ENCODE measurements at regions not wholly inside any gene's neighbourhood (a gene's known extent, or its start where the extent isn't known, plus 50 kb on each side); places are given as distances from the start of the nearest gene placed in this dataset.

DNA sequence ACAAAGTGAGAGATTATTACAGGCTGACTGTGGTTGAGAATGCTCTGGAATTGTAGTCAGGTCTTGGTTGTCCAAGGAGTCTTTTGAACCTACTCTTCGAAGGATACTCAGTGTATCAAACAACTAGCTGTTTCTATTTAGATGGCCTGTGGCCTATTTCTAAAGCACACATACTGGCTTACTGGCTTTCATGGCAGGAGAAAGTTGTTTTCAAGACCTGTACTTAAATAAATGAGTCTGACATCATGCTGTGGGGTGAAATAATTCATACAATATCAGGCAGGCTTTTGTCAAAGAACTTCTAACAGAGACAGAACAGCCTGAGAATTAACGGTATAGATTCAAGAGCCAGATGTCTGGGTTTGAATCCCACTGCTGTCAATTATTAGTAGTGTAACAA lies 316.7 kb upstream of the SEMA6D start:
- DNase-seq, result no peak
- peaks cover 0 to 10% (median 4%) of the 10 kb centered on the region in 6 donors for H3K9me3 Mint-ChIP-seq
- H3K4me3 Mint-ChIP-seq, result no peak overlapping the region

DNA sequence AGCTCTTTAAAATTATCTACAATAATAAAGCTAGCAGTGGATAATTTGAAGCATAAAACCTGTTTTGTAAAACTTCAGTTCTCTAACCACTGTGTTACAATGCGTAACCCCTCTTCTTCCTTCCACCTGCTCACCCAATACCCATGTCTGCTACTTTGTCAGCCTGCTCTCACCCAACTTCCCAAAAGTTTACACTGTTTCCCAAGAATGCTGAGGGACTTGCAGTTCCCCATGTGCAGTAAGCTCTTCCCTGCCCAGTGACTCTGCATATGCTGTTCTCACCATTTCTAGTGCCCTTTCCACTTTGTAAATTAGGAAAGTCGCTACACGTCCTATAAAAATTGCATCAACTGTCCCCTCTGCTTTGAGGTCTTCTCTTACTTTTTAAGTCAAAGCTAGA lies 315.9 kb upstream of the SEMA6D start:
- Mint-ChIP-seq H3K27me3 (ENCODE audit: low read depth in 3 of 3) (peaks cover under 1 to 8% (median 2%) of the 10 kb centered on the region in 3 donors), H3K4me1 (no peaks in the 10 kb centered on the region), H3K9me3 (peaks cover 0 to 6% (median 4%) of the 10 kb centered on the region in 6 donors), H3K4me3 (no peak overlapping the region), H3K36me3 (no peaks in the 10 kb centered on the region), H3K27ac (no peak overlapping the region)
- no peak for DNase-seq

More for the DNA sequence above, 316.7 kb upstream of the SEMA6D start:
- Mint-ChIP-seq H3K4me1 (no peaks in the 10 kb centered on the region), H3K27me3 (ENCODE audit: low read depth in 3 of 3) (peaks cover 0 to 8% (median 2%) of the 10 kb centered on the region in 3 donors), H3K36me3 (no peaks in the 10 kb centered on the region), H3K27ac (no peak overlapping the region)

DNA sequence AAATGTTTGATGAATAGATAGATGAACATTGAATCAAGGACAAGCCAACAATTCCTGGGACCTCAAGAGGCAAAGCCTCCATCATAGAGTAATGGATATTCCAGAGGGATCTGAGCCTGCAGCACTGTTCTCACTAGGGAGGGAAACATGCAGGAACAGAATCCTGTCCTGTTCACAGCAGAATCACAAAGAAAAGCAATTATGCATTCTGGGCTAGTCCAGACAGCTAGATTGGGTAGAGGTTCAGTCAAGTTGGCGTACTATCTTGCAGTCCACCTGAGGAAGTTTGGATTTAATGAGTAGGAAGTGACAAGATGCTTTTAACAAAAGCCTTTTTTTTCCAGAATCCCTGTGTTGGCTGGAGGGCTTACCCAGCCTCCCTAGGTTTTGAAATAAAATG lies 314.5 kb upstream of the SEMA6D start:
- Mint-ChIP-seq H3K27ac (no peak overlapping the region), H3K27me3 (ENCODE audit: low read depth in 3 of 3) (peaks cover 2 to 10% (median 2%) of the 10 kb centered on the region in 3 donors), H3K36me3 (no peaks in the 10 kb centered on the region), H3K4me3 (no peak overlapping the region), H3K4me1 (no peaks in the 10 kb centered on the region), H3K9me3 (peaks cover 0 to 6% (median 4%) of the 10 kb centered on the region in 6 donors)
- no peak for DNase-seq

GRCh38 chr15:47404877-47405276 lies 312.4 kb upstream of the SEMA6D start:
- Mint-ChIP-seq H3K36me3 (no peaks in the 10 kb centered on the region), H3K9me3 (peaks cover 0 to 6% (median 3%) of the 10 kb centered on the region in 6 donors), H3K4me3 (no peak overlapping the region), H3K27me3 (ENCODE audit: low read depth in 3 of 3) (peaks cover 2 to 8% (median 2%) of the 10 kb centered on the region in 3 donors), H3K4me1 (no peaks in the 10 kb centered on the region), H3K27ac (no peak overlapping the region)
- DNase-seq, result no peak

GRCh38 chr15:47405365-47406162 lies 311.7 kb upstream of the SEMA6D start:
- H3K36me3 Mint-ChIP-seq, result no peaks in the 10 kb centered on the region
- no peak overlapping the region for H3K4me3 Mint-ChIP-seq
- H3K27ac Mint-ChIP-seq, result no peak overlapping the region

GRCh38 chr15:47407692-47408091 lies 309.6 kb upstream of the SEMA6D start:
- DNase-seq, result no peak
- Mint-ChIP-seq H3K36me3 (no peaks in the 10 kb centered on the region), H3K9me3 (peaks cover 0 to 7% (median under 1%) of the 10 kb centered on the region in 6 donors), H3K27ac (no peak overlapping the region), H3K27me3 (ENCODE audit: low read depth in 3 of 3) (peaks cover 2 to 5% (median 4%) of the 10 kb centered on the region in 3 donors), H3K4me3 (no peak overlapping the region), H3K4me1 (no peaks in the 10 kb centered on the region)

More at GRCh38 chr15:47405365-47406162, 311.7 kb upstream of the SEMA6D start:
- Mint-ChIP-seq H3K27me3 (ENCODE audit: low read depth in 3 of 3) (peaks cover 2 to 7% (median 4%) of the 10 kb centered on the region in 3 donors), H3K9me3 (peaks cover 0 to 6% (median 3%) of the 10 kb centered on the region in 6 donors), H3K4me1 (no peaks in the 10 kb centered on the region)
- DNase-seq, result no peak

GRCh38 chr15:47409038-47409437 lies 308.3 kb upstream of the SEMA6D start:
- H3K9me3 Mint-ChIP-seq, result peaks cover 0 to 4% (median under 1%) of the 10 kb centered on the region in 6 donors
- H3K27ac Mint-ChIP-seq, result no peak overlapping the region
- no peaks in the 10 kb centered on the region for H3K36me3 Mint-ChIP-seq
- H3K4me1 Mint-ChIP-seq, result no peaks in the 10 kb centered on the region
- no peak for DNase-seq
- H3K27me3 Mint-ChIP-seq (ENCODE audit: low read depth in 3 of 3), result peaks cover under 1 to 5% (median 4%) of the 10 kb centered on the region in 3 donors
- no peak overlapping the region for H3K4me3 Mint-ChIP-seq

DNA sequence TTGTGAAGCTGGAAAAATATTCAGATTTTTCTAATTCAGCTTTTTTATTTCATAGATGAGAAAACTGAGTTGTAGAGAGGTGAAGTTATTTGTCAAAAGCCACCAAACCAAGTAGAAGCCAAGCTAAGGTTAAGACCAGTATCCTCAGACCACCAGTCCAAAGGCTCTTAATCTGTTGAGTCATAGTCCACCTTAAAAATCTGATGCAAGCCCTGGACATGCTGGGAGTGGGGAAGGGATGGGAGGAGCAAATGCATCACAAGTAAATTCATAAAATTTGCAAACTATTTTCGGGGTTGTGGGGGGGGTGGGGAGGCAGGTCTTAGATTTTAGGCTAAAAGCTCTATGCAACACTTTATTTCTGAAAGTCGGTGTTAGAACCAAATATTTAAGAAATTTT lies 307.7 kb upstream of the SEMA6D start:
- DNase-seq, result no peak
- H3K9me3 Mint-ChIP-seq, result peaks cover 0 to 4% (median under 1%) of the 10 kb centered on the region in 6 donors
- no peak overlapping the region for H3K4me3 Mint-ChIP-seq
- H3K27ac Mint-ChIP-seq, result no peak overlapping the region
- peaks cover 0 to 5% (median 4%) of the 10 kb centered on the region in 3 donors for H3K27me3 Mint-ChIP-seq (ENCODE audit: low read depth in 3 of 3)
- no peaks in the 10 kb centered on the region for H3K36me3 Mint-ChIP-seq
- H3K4me1 Mint-ChIP-seq, result no peaks in the 10 kb centered on the region

- Mint-ChIP-seq H3K36me3 (no peaks in the 10 kb centered on the region), H3K4me3 (no peak overlapping the region), H3K27ac (no peak overlapping the region), H3K4me1 (no peaks in the 10 kb centered on the region), H3K9me3 (peaks cover 0 to 3% (median 0%) of the 10 kb centered on the region in 6 donors), H3K27me3 (ENCODE audit: low read depth in 3 of 3) (peaks cover 0 to 4% (median 2%) of the 10 kb centered on the region in 3 donors)
- DNase-seq, result no peak
Measured at GRCh38 chr15:47410247-47410646, 307.1 kb upstream of the SEMA6D start.

DNA sequence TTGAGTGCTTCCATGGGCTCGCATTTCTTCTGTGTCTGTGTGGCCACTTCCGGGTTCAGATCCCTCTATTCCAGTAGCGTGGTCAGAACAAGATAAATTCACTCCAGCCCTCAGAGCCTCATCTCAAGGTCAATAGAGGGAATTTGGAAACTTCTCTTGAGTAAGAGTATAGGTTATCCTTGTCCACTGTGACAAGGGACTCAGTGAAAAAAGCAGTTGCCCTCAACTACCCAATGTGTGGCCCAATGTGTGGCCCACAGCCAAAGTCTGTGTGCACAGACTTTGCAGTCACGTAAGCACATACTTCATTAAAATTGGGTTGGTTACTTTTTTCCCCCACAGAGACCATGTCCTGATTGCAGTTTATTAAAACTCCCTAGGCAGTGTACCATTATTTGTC lies 305.6 kb upstream of the SEMA6D start:
- Mint-ChIP-seq H3K9me3 (peaks cover 0 to 3% (median 0%) of the 10 kb centered on the region in 6 donors), H3K27ac (no peak overlapping the region), H3K27me3 (ENCODE audit: low read depth in 3 of 3) (peaks cover 0 to 2% (median 2%) of the 10 kb centered on the region in 3 donors), H3K4me1 (no peaks in the 10 kb centered on the region), H3K36me3 (no peaks in the 10 kb centered on the region), H3K4me3 (no peak overlapping the region)
- no peak for DNase-seq

- no peak overlapping the region for H3K27ac Mint-ChIP-seq
- H3K27me3 Mint-ChIP-seq (ENCODE audit: low read depth in 3 of 3), result peaks cover 0 to 2% (median 2%) of the 10 kb centered on the region in 3 donors
- H3K4me1 Mint-ChIP-seq, result no peaks in the 10 kb centered on the region
- H3K36me3 Mint-ChIP-seq, result no peaks in the 10 kb centered on the region
- DNase-seq, result no peak
- peaks cover 0 to 3% (median 0%) of the 10 kb centered on the region in 6 donors for H3K9me3 Mint-ChIP-seq
- H3K4me3 Mint-ChIP-seq, result no peak overlapping the region
Measured at GRCh38 chr15:47412136-47412535, 305.2 kb upstream of the SEMA6D start.

DNA sequence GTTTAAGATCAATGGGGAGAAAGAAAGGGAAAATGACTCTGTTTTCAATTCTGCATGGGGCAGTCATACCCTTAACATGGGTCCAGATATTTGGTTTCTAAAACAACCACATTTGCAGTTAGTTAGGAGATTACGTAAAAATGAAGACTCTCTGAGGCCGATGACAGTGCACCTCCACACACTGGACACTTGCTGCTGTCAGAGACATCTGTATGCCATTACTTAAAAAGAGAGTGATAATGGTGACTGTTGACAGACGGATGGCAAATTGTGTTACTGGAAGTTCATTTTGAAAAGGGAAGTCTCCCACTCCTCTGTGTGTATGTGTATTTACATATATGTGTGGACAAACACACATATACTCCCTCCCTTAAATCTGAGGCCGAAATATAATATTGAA lies 304.5 kb upstream of the SEMA6D start:
- Mint-ChIP-seq H3K27me3 (ENCODE audit: low read depth in 3 of 3) (peaks cover 0 to 2% (median 0%) of the 10 kb centered on the region in 3 donors), H3K27ac (no peak overlapping the region), H3K9me3 (peaks cover 0 to 3% (median 0%) of the 10 kb centered on the region in 6 donors), H3K36me3 (no peaks in the 10 kb centered on the region), H3K4me3 (no peak overlapping the region), H3K4me1 (no peaks in the 10 kb centered on the region)
- no peak for DNase-seq

- H3K4me3 Mint-ChIP-seq, result no peak overlapping the region
- no peak for DNase-seq
- H3K9me3 Mint-ChIP-seq, result peaks cover 0 to 3% (median 1%) of the 10 kb centered on the region in 6 donors
- H3K4me1 Mint-ChIP-seq, result no peaks in the 10 kb centered on the region
- H3K36me3 Mint-ChIP-seq, result no peaks in the 10 kb centered on the region
- H3K27me3 Mint-ChIP-seq (ENCODE audit: low read depth in 3 of 3), result peaks cover 0 to 2% (median 0%) of the 10 kb centered on the region in 3 donors
- no peak overlapping the region for H3K27ac Mint-ChIP-seq
Measured at GRCh38 chr15:47414207-47414606, 303.1 kb upstream of the SEMA6D start.

- Mint-ChIP-seq H3K36me3 (no peaks in the 10 kb centered on the region), H3K9me3 (peaks cover 0 to 3% (median 1%) of the 10 kb centered on the region in 6 donors), H3K4me3 (no peak overlapping the region), H3K27me3 (ENCODE audit: low read depth in 3 of 3) (no peaks in the 10 kb centered on the region), H3K27ac (no peak overlapping the region), H3K4me1 (no peaks in the 10 kb centered on the region)
- no peak for DNase-seq
Measured at GRCh38 chr15:47415539-47415971, 301.8 kb upstream of the SEMA6D start.
